HCT116 (cell line): ENCODE measurements at regions not wholly inside any gene's neighbourhood (a gene's known extent, or its start where the extent isn't known, plus 50 kb on each side); places are given as distances from the start of the nearest gene placed in this dataset.

Experiments used
- ATAC-seq: fragments of 200-7000 bp; cut with Tn5 transposase; 2 replicates; pipeline ENCODE4 v1.9.1; 2020; ENCODE audit warnings: mild to moderate bottlenecking, moderate library complexity
- BruUV-seq: library from RNA; stranded (reverse); fragments of 400-500 nt; replicated peaks from 2 replicates; lab custom pipeline; 2021; lab: Mats Ljungman, UMichigan
- CTCF ChIA-PET: fragments of 300-600 bp; sonication (Branson Sonifier 250); formaldehyde crosslinking; loops from one replicate; lab custom pipeline; 2021; ENCODE audit warnings: antibody characterized with exemption; lab: Charles Lee
- POLR2A ChIA-PET: fragments of 300-600, 350-600 bp; sonication (Branson Sonifier 250); formaldehyde crosslinking; loops from one replicate; lab custom pipeline; 2021; ENCODE audit warnings: antibody characterized with exemption; lab: Charles Lee
- RAD21 ChIA-PET, 2 experiments: fragments of 300-600 bp; sonication (Branson Sonifier 250); formaldehyde crosslinking; loops; one replicate each; lab custom pipeline; 2023; ENCODE audit warnings: low total read pairs in 2 of 2; ENCODE audit not compliant: uncharacterized antibody in 2 of 2, unreplicated experiment in 2 of 2, low non-redundant PET in 1 of 2; lab: Charles Lee
- DNase-seq: peaks from one replicate; pipeline ENCODE4 v3.0.0-alpha.2; 2010; ENCODE audit warnings: low read depth, low spot score
- H2AFZ ChIP-seq: fragments of 200-600 bp; shearing (Covaris generic), sonication (generic); 2 replicates; pipeline ENCODE4 v1.6.1; 2017; ENCODE audit warnings: low read depth, mixed run types, mixed read lengths, antibody characterized with exemption, low read length; ENCODE audit not compliant: poor library complexity, severe bottlenecking
- H3K27ac ChIP-seq: 2 replicates; pipeline ENCODE4 v1.5.1; 2012; ENCODE audit warnings: low read depth, low read length
- H3K27me3 ChIP-seq: fragments of 200-600 bp; sonication (generic); 2 replicates; pipeline ENCODE4 v1.6.1; 2016; ENCODE audit warnings: mixed run types, low read length, mixed read lengths; ENCODE audit not compliant: insufficient read depth
- H3K36me3 ChIP-seq, 2 experiments: fragments of 200-500 bp in 1 of 2; fragments of 200-600 bp in 1 of 2; sonication (Bioruptor generic) in 1 of 2; sonication (generic) in 1 of 2; 2 replicates each; pipeline versions ENCODE4 v1.5.1 to v1.6.1; 2014 to 2016; ENCODE audit warnings: low read length in 2 of 2, inconsistent platforms in 1 of 2, mixed read lengths in 1 of 2, mixed run types in 1 of 2; ENCODE audit not compliant: insufficient read depth in 2 of 2, control insufficient read depth in 1 of 2
- H3K4me1 ChIP-seq, 2 experiments: fragments of 200-600 bp in 1 of 2; sonication (generic) in 1 of 2; 2 replicates each; pipeline versions ENCODE4 v1.5.1 to v1.6.1; 2012 to 2017; ENCODE audit warnings: low read length in 2 of 2, inconsistent platforms in 1 of 2, mild to moderate bottlenecking in 1 of 2, mixed read lengths in 1 of 2, mixed run types in 1 of 2, moderate library complexity in 1 of 2; ENCODE audit not compliant: insufficient read depth in 2 of 2, control insufficient read depth in 1 of 2
- H3K4me2 ChIP-seq: fragments of 200-600 bp; sonication (generic); 2 replicates; pipeline ENCODE4 v1.6.1; 2017; ENCODE audit warnings: mixed run types, low read length, mixed read lengths
- H3K4me3 ChIP-seq, 2 experiments: fragments of 200-600 bp in 1 of 2; sonication (generic) in 1 of 2; replicated peaks in 1 of 2; 2 replicates each; pipeline ENCODE4 v1.5.1; 2011 to 2016; ENCODE audit warnings: low read length in 2 of 2, control low read depth in 1 of 2, low read depth in 1 of 2, mild to moderate bottlenecking in 1 of 2, mixed read lengths in 1 of 2, mixed run types in 1 of 2
- H3K79me2 ChIP-seq: fragments of 200-600 bp; sonication (generic); 2 replicates; pipeline ENCODE4 v1.6.1; 2017; ENCODE audit warnings: mild to moderate bottlenecking, mixed run types, low read length, moderate library complexity, mixed read lengths; ENCODE audit not compliant: insufficient read depth
- H3K9ac ChIP-seq: fragments of 200-600 bp; sonication (generic); 2 replicates; pipeline ENCODE4 v1.6.1; 2016; ENCODE audit warnings: low read length, mixed read lengths
- H3K9me2 ChIP-seq: fragments of 200-600 bp; sonication (generic), shearing (Covaris generic); 2 replicates; pipeline ENCODE4 v1.6.1; 2017; ENCODE audit warnings: mixed run types, mild to moderate bottlenecking, moderate library complexity; ENCODE audit not compliant: insufficient read depth
- H3K9me3 ChIP-seq, 2 experiments: fragments of 200-500 bp in 1 of 2; fragments of 200-600 bp in 1 of 2; sonication (Bioruptor generic) in 1 of 2; sonication (generic) in 1 of 2; 2 replicates each; pipeline ENCODE4 v1.6.1; 2014 to 2017; ENCODE audit warnings: low read length in 2 of 2, mixed read lengths in 2 of 2, inconsistent platforms in 1 of 2, low read depth in 1 of 2, mild to moderate bottlenecking in 1 of 2, mixed run types in 1 of 2, moderate library complexity in 1 of 2; ENCODE audit not compliant: control insufficient read depth in 1 of 2, insufficient read depth in 1 of 2
- H4K20me1 ChIP-seq: fragments of 200-600 bp; sonication (generic), shearing (Covaris generic); 2 replicates; pipeline ENCODE4 v1.6.1; 2017; ENCODE audit warnings: mixed run types, mild to moderate bottlenecking, moderate library complexity; ENCODE audit not compliant: insufficient read depth
- CBX3 ChIP-seq: IDR thresholded peaks from 2 replicates; pipeline ENCODE4 v1.6.1; 2012; ENCODE audit warnings: low read depth
- CEBPB ChIP-seq: IDR thresholded peaks from 2 replicates; pipeline ENCODE4 v1.6.1; 2012; ENCODE audit warnings: low read depth
- FOSL1 ChIP-seq: IDR thresholded peaks from 2 replicates; pipeline ENCODE4 v1.6.1; 2012; ENCODE audit warnings: low read depth
- JUND ChIP-seq: IDR thresholded peaks from 2 replicates; pipeline ENCODE4 v1.6.1; 2012
- POLR2A ChIP-seq: IDR thresholded peaks from 2 replicates; pipeline ENCODE4 v1.7.0; 2011; ENCODE audit warnings: borderline replicate concordance; ENCODE audit not compliant: insufficient read depth, insufficient read length; ENCODE audit errors: extremely low read depth
- SP1 ChIP-seq: IDR thresholded peaks from 2 replicates; pipeline ENCODE4 v1.6.1; 2012; ENCODE audit warnings: low read depth
- YY1 ChIP-seq: IDR thresholded peaks from 2 replicates; pipeline ENCODE4 v1.6.1; 2011; ENCODE audit warnings: low read length, low read depth, moderate library complexity, mild to moderate bottlenecking; ENCODE audit not compliant: insufficient replicate concordance; ENCODE audit errors: extremely low read depth
- intact Hi-C: fragments of 100-400 bp; cut with micrococcal nuclease; formaldehyde crosslinking; loops from 2 replicates; pipeline ENCODE4 v1.10.0; 2022

DNA sequence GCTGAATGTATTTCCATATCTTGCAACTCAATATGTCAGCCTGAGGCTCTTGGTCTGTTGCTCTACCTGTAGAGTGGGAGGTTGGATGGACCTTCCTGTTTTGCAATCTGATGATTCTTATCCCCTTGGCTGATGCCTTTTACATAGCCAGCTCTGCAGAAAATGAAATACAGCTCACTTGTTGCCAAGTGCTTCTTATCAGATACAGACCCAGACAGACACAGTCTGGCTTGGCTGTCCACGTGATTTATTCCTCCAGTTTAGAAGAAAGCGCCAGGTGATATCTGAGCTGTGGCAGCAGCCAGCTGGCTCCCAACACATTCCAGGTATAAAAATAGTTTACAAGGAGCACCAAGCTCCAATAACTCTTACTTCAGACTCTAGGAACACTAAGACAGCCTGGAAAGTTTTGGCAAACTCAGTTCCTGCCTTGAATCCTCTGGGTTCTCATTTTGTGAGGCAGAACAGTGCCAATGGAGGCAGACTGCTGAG, 479.2 kb upstream of the USP24 start:
- no TSS peak for BruUV-seq

GRCh38 chr1:55692726-55693125, 477.6 kb upstream of the USP24 start:
- CTCF ChIA-PET: no interaction called here
- no peaks in the 10 kb centered on the region for H4K20me1 ChIP-seq

More for the DNA sequence above, 479.2 kb upstream of the USP24 start:
- Histone ChIP-seq H3K27me3 (no peaks in the 10 kb centered on the region), H3K79me2 (no peaks in the 10 kb centered on the region), H4K20me1 (no peaks in the 10 kb centered on the region), H3K4me1 (no peaks in the 10 kb centered on the region), H3K36me3 (no peaks in the 10 kb centered on the region), H2AFZ (no peak overlapping the region), H3K9me2 (no peaks in the 10 kb centered on the region), H3K27ac (no peak overlapping the region), H3K4me3 (no peak overlapping the region), H3K9me3 (no peaks in the 10 kb centered on the region), H3K4me2 (no peak overlapping the region), H3K9ac (no peak overlapping the region)
- ChIA-PET POLR2A (no interaction called here), RAD21 (no interaction called here), CTCF (no interaction called here)
- ATAC-seq: no peak
- TF ChIP-seq YY1: no peak
- no peak for TF ChIP-seq CEBPB
- TF ChIP-seq CBX3: no peak
- no peak for TF ChIP-seq JUND
- TF ChIP-seq SP1: no peak
- no peak for DNase-seq
- intact Hi-C loops: no loop called here

More at GRCh38 chr1:55692726-55693125, 477.6 kb upstream of the USP24 start:
- Histone ChIP-seq H3K27me3 (no peaks in the 10 kb centered on the region), H2AFZ (no peak overlapping the region), H3K79me2 (no peaks in the 10 kb centered on the region), H3K9me3 (no peaks in the 10 kb centered on the region), H3K4me1 (no peaks in the 10 kb centered on the region), H3K36me3 (no peaks in the 10 kb centered on the region), H3K9ac (no peak overlapping the region), H3K27ac (no peak overlapping the region), H3K4me2 (no peak overlapping the region), H3K9me2 (no peaks in the 10 kb centered on the region), H3K4me3 (no peak overlapping the region)
- intact Hi-C loops: no loop called here
- no peak for TF ChIP-seq POLR2A
- TF ChIP-seq JUND: no peak
- no peak for TF ChIP-seq YY1
- TF ChIP-seq FOSL1: no peak
- ChIA-PET POLR2A (no interaction called here), RAD21 (no interaction called here)
- no peak for ATAC-seq
- no TSS peak for BruUV-seq
- DNase-seq: no peak
